Stimulated activated CD4-positive, alpha-beta T cell treated with anti-CD3 and anti-CD28 coated beads, Interleukin-1b, Interleukin-23, amount 100 ng/mL, for 48 hours (primary cell): ENCODE measurements at regions not wholly inside any gene's neighbourhood (a gene's known extent, or its start where the extent isn't known, plus 50 kb on each side); places are given as distances from the start of the nearest gene placed in this dataset.
"Not testable (repeated sequence)": the region's sequence is repeated elsewhere in the genome, so short reads cannot be mapped to it uniquely, and the experiment has no call there.

Source experiments
- DNase-seq: peaks from one replicate; pipeline ENCODE4 v3.0.0-alpha.2; 2020

DNA sequence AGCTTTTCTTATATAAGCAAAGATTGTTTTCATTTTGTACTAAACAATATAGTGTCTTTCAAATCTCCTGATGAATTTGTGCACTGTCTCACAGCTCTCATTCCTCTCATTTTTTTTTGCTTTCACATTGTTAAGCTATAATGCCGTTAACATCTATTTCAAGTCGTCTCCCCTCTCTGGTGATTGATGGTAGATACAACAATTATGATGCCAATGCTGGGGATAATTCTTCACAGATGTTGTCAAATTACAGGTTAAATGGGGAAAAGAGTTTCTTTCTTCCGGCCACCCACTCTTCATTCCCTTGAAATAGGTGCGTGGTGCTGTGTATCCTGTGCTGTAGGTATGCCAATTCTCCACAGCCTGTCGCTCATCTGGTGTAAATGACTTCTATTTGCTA is 1053.7 kb upstream of the ZEB2 start:
- DNase-seq: no peak

DNA sequence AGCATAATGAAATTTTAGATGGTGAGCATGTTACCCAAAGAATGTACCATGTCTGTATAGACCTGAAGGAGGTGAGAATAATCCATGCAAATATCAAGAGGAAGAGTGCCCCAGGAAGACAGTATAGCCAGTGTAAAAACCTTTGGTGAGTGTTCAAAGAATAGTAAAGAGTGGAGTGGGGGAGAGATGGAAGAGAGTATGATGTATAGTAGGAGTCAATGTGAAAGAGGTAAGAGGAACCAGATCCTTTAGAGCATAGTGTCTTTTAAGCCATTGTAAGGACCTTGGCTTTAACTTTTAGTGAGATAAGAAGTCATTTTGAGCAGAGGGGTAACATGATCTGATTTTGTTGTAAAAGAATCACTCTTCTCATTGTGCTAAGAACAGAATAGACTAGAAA is 1052.3 kb upstream of the ZEB2 start:
- no peak for DNase-seq

DNA sequence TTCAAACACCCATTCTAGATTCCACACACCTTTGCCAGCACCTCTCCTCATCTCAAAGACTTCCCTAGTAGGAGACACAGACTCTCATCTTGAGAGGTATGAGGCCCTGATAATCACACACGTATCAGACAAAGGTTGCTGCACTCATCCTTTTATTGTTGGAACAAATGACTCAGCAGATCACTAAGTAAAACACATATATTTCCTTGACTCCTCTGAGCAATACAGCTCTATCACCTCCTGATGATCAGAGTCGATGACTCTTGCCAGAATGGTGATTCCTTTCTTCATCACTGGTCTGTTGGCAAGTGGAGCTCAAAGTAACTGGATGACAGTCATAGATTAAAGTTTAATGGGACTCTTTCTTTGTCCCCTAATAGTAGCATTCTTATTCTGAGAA is 1049.2 kb upstream of the ZEB2 start:
- no peak for DNase-seq

DNA sequence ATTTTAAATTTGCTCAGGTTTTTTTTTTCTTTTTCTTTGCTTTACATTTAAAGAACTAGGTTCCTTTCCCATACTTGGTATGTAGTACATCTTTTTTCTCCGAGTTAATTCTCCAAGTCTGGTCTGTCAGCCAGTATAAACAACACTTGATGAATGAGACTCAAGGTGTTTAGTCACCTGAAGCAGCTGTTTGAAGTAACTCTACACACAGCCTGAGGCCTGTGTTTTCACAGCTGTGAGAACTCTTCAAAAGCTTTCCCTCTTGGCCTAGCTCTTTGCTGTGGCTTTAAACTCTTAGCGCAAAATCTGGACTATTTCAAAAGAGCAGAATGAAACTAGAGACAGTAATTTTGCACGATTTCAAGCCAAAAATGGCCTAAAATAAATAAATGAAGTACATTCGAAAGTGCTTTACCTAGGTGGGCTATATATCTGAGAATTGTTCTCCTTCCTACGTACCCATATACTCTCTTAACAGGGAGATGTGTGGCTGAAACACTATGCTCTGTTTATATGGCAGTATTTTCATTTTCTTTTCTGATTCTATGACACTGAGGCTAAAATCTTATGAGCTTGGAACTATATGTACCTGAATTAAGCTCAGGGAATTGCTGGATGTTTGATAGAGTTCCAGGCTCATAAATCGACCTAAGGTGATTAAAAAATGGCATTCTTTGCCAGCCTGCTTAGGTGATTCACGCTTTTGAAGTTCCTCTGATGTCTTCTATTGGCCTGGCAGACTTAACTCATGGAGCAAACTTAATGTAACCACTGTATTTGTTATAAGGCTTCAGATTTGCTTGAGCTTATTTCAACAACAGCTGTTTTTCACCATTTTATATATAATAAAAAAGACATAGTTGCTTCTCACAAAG is 1044.1 kb upstream of the ZEB2 start:
- no peak for DNase-seq

DNA sequence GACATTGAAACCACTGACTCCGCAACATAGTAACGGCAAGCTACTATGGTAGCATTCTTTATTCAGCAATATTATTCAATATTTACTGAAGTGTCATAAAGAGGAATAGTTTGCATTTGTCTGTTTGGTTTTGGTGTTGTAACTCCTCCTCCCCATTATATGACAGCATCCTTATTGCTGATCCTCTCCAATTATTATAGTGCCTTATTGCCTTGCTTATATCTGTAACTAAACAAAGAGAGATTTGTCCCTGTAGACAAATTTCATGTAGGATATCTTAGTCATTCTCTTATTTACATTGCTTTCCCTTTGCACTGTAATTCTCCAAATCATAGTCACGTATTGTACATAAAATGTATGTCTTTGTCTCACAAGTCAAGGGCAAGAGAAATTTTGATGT is 1041.2 kb upstream of the ZEB2 start:
- DNase-seq: no peak

DNA sequence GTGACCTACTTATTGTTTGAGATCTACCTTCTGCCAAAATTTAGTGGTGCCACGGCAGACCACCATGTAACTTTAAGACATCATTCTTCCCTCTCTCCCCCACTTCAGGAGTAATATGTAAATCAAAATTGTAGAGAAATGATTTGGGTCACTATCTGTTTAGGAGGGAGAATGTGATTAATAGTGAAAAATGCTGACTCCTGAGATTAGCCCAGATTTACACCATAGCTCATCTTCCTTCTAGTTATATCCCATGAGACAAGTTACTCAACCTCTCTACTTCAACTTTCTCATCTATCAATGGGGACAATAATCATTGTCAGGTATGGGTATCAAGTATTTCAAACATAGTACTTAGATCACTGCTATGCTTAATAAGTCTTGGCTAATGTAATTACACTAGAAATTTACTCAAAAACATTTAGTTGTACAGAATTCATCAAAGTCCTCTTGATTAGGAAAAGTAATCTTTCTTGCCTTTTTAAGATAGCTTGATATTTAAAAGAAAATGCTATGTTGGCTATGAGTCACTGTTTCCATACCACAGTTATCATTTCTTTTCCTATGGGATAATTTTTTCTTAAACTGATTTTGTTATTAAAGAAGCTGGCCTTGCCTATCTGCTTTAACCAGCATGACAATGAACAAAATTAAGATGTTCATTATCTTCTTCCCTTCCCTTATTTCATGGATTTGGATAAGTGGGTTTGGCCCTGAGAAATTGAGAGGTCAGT is 1038.9 kb upstream of the ZEB2 start:
- no peak for DNase-seq

DNA sequence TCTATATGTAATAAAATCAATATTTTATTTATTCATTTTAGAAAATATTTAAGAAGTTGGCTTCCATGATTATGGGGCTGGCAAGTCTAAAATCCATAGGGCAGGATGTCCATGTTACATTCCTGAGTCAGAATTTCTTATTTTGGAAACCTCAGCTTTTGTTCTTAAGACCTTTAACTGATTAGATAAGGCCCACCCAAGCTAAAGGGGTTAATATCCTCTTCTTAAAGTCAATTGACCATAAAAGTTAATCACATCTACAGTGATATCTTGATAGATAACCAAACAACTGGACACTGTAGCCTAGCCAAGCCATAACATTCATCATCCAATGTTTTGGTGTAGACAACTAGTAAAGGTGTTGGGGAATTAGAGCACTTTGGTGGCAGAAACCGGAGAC is 1035.4 kb upstream of the ZEB2 start:
- no peak for DNase-seq

DNA sequence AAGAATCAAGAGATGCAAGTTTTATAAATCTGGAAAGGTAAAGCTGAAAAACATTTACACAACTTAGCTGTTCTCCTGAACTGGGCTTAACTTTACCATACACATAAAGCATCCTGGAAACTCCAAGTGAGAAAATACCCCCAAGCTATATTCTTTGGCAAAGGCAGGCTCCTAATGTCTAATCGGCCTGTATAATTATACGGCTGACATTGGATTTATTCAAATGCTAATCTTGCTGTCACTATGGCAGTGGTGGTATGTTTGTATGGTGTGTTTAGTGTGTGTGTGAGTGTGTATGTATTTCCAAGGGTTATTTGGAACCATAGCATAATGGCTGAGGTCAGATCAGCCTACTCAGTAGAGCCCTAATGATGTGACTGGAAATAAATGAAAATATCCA is 1031.8 kb upstream of the ZEB2 start:
- no peak for DNase-seq

DNA sequence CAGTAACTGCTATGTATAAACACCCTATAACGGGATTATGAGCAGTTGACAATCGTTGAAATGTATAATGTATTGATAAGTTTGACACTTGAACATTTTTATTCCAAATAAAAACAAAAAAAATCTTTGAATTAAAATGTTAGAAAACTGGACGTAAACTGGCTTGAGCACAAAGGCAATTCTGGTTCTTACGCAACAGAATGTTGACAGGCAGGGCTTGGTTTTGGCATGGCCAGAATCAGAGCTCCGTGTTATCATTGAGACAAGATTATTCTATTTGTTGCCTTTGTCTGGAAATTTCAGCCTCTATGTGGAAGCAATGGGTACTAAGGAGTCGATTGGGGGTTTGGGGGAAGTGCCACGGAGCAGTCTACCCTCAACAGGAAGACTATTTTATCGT is 1028.6 kb upstream of the ZEB2 start:
- no peak for DNase-seq

DNA sequence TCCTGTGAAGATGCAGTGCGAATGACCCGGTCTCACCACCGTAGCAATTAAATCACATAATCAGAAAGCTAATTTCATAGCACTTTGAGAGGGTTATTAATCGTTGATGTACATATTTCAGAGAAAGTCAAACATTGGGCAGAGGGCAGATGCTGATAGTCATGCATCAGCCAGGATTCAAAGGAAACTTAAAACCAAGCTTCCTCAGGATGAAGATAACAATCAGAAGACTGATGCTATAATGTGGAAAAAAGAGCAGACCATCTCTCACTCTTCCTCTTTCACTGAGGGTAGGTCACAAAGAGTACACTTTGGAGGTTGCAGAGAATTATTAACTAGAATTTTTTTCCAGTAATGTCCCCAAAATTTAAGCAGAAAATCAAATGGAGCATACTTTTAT is 1027.7 kb upstream of the ZEB2 start:
- DNase-seq: no peak

DNA sequence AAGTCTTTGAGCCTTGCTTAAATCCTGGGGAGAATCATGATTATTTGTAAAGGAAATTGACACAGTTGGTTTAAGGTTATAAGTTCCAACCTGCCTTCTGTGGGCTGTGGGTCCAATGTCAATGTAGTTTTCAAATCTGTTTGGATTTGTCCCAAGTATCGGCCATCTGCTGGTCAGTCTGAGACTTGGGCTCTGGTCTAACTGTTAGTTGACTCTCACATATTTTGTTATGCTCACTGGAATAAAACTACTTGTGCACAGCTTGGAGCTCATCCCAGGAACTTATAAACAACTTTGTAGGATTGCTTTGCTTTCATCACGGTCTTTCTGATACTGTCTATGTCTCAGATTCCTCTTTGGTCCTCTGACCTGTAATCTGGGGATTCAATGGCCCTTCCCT is 1026.2 kb upstream of the ZEB2 start:
- DNase-seq: no peak

DNA sequence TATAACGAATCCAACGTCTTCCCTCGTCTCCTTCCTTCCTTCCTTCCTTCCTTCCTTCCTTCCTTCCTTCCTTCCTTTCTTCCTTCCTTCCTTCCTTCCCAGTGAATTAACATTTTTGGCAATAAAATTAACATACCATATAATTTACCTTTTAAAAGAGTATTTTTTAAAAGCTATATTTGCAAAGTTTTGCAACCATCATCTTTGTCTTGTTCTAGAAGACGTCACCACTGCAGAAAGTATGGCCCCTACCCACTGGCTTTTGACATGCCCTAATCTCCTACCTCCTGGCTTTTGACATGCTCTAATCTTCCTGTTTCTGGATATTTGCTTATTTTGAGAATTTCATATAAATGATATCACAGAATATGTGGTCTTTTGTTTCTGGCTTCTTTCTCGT is 1023.9 kb upstream of the ZEB2 start:
- no peak for DNase-seq

DNA sequence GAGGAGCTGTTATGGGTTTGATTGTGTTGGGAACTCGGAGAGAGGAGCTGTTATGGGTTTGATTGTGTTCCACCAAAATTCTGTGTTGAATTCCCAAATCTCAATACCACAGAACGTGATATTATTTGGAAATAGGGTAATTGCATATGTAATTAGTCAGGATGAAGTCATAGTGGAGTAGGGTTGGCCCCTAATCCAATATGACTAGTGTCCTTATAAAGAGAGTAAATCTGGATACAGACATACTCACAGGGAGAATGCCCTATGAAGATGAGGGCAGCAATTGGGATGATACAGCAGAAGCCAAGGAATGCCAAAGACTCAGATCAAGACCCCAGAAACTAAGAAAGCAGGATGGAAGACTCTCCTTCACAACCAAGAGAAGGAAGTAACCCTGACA is 1023.2 kb upstream of the ZEB2 start:
- no peak for DNase-seq

DNA sequence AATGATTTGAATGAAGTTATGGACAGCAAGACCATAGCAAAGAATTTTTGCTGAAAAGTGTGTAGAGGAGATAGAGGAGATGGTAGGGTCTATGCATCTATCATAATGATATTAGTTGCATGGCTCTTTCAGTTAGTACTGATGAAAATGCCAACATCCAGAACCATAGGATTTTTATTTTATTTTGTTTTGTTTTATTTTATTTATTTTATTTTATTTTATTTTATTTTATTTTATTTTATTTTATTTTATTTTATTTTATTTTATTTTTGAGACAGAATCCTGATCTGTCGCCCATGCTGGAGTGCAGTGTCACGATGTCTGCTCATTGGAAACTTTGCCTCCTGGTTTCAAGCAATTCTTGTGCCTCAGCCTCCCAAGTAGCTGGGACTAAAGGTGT is 1021.1 kb upstream of the ZEB2 start:
- no peak for DNase-seq

DNA sequence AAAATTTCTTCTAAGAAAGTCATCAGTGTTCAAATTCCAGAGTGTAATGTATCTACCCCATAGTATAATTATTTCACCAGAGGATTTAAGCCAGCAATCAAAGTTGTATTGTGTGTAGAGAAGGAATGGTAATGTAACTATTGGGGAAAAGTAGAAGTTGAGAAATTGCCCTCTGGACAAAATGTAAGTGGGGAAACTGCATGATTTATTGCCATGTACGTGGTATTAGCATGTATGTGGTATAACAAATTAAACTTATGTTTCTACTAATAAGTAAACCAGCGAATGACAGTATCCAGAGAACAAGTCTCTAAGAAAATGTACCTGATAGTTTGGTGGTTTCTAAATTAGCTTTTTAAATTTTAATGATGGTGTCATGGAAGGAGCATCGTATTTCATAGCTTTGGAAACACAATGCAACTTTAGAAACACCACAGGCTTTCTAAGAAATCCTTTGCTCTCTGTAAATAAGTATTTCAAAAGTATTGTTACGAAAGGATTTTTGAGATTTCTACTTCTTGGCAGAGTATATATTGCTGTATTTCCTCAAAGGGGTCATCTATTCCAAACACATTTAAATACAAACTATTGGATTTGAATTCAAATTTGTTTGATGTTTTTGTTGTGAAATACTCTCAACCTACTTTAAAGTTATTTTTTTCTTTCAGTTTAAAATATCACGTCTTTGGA is 1018.9 kb upstream of the ZEB2 start:
- DNase-seq: no peak

DNA sequence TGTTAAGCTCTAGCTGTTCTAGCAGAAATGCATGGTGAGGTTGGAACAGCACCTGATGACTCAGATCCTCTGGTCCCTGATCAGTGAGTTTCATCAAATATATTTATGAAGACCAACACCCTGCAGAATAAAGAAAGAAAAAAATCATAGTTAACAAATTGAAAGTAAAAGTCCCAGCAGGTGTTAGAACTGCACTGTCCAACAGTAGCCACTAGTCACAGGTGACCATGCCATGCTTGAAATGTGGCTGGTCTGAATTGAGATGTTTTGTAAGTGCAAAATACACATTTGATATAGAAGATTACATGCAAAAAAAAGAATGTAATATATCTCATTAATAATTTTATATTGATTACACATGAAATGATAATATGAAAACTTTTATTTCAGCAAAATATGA is 1010.7 kb upstream of the ZEB2 start:
- DNase-seq: no peak

DNA sequence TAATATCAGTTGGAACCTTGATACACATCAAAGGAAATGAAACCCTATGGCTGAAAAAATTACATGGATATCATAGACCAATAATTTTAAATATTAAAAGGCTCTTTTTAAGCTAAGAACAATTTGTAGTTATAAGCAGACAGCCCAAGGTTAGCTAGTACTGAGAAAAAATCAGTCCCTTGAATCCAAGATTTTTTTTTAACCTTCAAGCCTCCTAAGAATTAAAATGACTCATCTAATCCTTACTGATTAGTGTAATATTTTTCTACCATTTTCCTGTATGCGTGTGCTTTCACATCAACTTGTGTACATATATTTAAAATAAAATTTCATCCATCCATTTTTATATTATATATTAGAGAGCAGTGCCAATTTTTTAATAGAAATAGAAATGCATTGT is 1004.9 kb upstream of the ZEB2 start:
- DNase-seq: no peak

DNA sequence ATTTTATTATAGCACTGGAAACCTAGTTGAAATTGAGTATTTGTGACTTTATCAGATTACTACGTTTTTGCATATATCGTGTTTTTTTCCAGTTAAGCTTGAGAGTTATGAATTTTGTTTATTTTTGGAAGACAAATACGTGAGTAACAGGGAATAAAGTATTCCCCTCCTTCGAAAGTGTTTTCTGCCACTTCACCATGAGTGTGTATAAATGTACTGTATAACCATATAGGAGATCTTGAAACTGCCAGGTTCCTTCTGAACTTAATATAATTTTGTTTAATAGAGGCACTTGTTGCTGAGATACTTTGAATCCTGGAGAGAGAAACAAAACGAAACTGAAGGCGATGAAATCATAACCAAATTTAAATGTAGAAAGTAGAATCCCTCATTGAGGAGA is 1004.4 kb upstream of the ZEB2 start:
- no peak for DNase-seq

DNA sequence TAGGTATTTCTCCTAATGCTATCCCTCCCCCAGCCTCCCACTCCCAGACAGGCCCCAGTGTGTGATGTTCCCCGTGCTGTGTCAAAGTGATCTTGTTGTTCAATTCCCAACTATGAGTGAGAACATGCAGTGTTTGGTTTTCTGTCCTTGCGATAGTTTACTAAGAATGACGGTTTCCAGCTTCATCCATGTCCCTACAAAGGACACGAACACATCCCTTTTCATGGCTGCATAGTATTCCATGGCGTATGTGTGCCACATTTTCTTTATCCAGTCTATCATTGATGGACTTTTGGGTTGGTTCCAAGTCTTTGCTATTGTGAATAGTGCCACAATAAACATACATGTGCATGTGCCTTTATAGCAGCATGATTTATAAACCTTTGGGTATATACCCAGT is 999.3 kb upstream of the ZEB2 start:
- not testable (repeated sequence) for DNase-seq

DNA sequence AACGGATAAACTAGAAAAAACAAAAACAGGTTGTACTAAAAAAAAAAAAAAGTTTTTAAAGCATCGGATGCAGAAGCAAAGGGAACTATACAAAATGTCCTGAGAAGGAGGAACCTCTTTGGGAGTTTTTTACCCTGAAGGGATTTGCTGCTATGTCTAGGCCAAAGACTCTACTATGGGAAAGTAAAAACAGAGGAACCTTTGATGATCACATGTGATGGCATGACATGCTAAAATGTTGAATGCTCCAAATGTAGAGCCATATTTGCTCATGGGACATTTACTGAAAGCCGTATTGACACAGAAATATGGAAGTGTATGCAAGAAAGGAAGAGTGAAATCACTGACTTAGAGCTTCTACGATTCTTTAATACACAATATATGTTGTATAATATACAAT is 992.0 kb upstream of the ZEB2 start:
- DNase-seq: no peak

DNA sequence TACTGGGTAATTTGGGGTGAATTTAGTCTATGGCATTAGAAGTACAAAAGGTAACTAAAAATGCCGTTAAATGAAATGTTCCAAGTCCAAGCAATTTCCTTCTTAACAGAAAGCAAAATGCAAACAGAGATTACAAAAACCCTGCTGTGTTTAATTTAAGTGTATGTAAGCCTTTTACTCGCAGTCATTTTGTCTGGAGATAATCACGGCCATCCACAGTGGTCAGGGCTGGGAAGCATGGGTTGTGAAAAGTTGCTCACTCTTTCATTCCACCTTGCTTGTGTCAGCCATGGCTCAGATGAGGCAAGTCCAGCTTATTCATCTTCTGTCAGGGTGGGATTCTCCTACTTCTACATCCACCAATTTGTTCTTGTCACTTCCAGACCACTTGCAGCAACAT is 983.6 kb upstream of the ZEB2 start:
- DNase-seq: no peak

DNA sequence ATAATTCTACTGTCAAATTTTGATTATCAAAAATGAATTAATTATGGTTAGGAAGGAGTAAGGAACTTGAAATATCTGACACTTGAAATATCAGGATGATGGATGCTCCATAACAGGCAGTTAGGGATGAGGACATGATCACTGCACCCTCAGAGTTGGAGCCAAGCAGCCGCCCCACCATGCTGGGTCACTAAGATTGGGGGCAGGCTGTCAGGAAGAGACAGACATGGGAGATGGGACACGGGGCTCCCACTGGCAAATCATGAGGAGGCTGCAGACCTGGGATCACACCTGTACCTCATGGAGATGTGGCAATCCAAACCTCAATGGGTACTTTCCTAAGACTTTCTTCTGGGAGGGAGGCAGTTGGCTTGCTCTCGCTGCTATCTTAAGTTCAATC is 982.0 kb upstream of the ZEB2 start:
- DNase-seq: no peak

DNA sequence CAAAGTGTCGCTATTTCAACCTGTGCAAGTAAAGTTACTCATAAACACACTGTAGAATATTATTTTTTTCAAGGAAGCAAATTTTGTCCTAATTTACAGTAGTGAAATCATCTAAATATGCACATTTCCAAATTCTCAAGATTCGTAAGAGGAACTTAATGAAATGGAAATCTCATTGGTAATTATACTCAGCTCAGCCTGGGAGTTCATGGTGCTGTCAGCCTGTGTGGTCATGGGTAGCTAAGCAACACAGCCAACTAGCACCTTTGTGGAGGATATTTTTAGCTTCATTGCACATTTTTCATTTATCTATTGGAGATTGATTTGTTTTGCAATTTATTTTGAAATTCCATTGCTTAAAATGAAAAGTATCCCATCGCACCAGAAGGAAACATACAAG is 975.7 kb upstream of the ZEB2 start:
- DNase-seq: no peak

DNA sequence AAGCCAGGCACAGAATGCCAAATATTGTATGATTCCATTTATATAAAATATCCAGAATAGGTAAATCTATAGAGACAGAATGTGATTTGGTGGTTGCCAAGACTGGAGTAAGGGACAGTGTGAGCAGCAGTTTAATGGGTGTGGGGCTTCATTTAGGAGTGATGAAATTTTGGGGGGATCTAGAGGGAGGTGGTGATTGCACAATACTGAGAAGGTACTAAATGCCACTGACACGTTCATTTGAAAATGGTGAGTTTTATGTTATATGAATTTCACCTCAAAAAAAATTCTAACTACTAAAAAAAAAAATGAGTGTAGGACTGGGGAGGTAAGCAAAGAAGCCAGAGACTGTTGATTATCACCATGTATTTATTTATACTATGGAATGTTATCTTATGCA is 974.5 kb upstream of the ZEB2 start:
- no peak for DNase-seq
